GM18951 (cell line): ENCODE measurements at regions not wholly inside any gene's neighbourhood (a gene's known extent, or its start where the extent isn't known, plus 50 kb on each side); places are given as distances from the start of the nearest gene placed in this dataset.

Source experiments
- POLR2A ChIP-seq: IDR thresholded peaks from 4 replicates; pipeline ENCODE4 v1.6.1; 2011; ENCODE audit warnings: mild to moderate bottlenecking; ENCODE audit not compliant: insufficient read length, insufficient read depth; ENCODE audit errors: extremely low read depth
- in situ Hi-C: fragments of 300-500 bp; cut with MboI; formaldehyde crosslinking; loops from one replicate; pipeline ENCODE4 v1.12.0; 2022; ENCODE audit warnings: low sequenced_read_pairs, mixed read lengths, inconsistent platforms; ENCODE audit not compliant: unreplicated experiment

DNA sequence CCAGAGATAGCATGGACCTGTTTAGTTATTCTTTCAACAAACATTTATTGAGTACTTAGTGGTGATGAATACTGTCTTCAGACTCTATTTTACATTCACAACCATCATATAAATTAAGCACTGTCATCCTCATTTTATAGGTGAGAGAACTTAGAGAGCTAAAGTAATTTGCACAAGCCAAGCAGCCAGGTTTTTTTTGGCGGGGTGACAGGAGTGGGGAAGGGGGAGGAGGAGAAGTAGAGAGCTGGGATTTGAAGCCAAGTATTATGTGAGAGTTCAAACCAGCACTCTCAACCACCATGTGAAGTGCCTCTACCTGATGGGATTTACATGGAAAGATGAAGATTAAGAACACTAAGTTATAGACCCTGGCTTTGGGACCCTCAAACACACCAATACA lies 547.4 kb upstream of the IL12A start:
- TF ChIP-seq POLR2A = no peak
- in situ Hi-C loops = no loop called here

DNA sequence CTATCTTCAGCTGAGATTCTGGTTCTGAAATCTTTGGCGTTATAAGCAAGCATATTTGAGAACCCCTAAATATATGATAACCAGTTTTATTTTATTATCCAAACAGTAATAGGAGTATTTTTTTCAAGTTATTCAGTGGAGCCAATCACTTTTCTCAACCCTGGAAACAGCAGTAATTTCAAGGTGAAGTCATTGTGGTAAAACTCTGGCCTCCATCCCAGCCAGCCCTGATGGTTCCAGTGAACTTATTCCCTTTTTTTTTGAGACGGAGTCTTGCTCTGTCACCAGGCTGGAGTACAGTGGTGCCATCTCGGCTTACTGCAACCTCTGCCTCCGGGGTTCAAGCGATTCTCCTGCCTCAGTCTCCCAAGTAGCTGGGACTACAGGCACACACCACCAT lies 545.4 kb upstream of the IL12A start:
- in situ Hi-C loops = no loop called here
- TF ChIP-seq POLR2A = no peak

DNA sequence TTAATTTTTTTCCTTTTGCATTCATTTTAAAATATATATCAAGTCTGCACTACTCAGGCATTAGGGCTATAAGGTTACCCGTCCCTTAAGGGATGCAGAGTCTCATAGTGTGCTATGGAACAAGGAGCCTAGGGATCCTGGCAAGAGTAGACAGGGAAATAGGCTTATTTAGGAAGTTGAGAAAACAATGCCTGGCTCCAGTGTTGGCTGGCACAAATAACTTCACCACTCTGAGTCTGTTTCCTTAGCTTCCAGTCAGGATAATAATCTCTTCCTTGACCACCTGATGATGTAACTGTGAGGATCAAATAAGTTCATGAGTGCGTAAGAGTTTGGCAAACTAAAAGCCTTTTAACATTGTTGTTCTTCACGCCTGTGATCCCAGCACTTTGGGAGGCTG lies 540.8 kb upstream of the IL12A start:
- in situ Hi-C loops = no loop called here
- no peak for TF ChIP-seq POLR2A

DNA sequence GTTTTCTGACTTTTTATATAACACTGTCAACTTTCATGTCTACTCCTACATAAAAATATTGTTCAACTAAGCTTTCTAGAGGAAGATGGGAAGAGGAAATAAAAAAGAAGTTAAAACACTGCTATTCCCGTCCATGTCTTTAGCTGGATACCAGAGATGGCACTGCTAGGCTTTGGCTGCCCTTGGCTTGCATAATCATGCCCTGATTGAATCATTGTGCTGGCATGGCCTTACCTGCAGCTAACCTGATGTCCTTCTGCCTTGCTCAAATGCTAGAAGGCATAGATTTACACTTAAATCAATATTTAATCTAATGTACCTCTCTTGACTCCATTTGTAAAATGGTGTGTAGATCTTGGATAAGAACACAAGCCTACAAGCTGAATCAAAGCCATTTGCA lies 539.7 kb upstream of the IL12A start:
- no peak for TF ChIP-seq POLR2A
- in situ Hi-C loops = no loop called here

DNA sequence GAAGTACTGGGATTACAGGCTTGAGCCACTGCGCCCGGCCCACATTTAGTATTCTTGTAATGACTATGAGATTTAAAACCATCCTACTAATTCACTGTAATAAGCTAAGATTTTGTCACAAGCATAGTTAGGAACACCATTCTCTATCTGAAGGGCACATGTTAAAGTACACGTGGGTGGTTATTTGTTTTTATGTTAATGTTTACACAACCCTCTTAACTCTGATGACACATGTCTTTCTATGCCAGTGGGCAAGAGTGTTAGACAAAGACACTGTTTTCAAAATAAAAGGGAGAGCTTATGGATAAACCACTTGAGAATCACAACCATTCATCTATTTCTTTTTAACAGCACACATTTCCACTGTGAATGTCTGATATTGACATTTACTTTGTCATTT lies 537.6 kb upstream of the IL12A start:
- in situ Hi-C loops = no loop called here
- TF ChIP-seq POLR2A = no peak

DNA sequence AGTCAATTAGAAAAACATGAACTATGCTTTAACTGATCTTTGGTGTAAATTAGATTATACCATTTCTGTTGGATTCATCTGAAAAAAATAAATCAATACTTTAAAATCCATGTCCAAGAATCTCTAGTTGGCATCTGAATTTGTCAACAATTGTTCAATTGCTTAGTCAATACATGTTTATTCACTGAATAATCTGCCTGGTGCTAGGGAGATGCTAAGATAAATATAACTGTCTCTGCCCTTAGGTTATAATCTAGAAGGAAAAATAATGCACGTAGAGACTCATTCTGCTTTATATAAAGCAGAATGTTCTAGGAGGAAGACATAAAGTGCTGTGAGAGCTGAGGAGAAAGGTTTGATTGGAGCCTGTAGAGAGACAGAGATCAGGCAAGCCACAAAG lies 537.2 kb upstream of the IL12A start:
- TF ChIP-seq POLR2A = no peak
- in situ Hi-C loops = no loop called here

DNA sequence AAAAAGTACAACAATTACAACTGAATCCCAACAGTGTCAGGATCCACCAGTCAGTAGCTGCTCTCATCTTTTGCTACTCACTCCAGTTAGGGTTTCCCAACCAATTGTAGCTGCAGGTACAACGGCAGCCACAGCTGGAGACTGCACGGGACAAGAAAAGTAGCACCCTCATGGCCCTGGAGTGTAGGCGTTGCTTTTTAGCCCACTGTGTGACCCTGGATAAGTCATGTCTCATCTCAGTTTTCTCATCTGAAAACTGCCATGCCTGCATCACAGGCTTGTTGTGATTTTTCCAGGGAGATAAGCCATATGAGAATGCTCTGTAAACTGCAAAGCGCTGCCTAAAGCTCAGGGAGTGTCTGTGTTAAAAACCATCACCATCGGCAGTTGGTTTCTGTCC lies 535.6 kb upstream of the IL12A start:
- in situ Hi-C loops = no loop called here

DNA sequence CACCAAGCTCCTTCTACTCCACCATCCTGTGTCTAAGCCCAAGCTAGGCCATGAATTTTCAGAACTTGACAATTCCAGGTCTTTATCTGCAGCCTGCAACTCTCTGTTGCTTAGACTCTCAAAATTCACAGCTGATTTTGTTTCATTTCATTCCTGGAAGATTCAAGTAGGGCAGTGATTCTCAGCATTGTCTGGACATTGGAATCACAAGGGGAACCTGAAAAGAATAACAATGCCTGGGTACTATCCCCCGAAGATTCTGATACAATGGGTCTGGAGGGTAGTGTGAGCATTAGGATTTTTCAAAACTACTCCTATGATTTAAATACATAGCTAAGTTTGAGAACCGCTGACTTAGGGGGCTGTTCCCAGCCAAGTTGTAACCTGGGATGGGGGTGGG lies 534.7 kb upstream of the IL12A start:
- in situ Hi-C loops = no loop called here
- no peak for TF ChIP-seq POLR2A

More for the DNA sequence above, 535.6 kb upstream of the IL12A start:
- no peak for TF ChIP-seq POLR2A

DNA sequence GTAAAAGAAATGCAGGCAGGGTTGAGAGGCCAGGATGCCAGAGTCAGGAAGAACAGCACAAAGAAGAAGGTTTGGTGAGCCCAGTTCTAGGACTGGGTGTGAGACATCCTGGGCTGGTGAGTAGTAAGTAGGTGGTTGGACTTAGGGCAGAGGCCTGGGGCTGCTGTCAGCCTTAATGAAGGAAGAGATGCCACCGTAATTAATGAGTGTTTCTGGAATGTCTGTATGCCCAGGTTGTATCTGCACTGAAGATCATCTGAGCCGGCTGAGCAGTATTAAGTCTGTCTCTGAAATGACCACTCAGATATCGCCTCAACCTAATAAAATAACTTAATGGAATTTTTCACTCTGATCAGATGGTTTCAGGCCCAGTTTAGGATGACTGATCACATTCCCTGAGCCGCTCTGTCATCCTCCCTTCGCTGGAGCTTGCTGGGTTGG lies 532.9 kb upstream of the IL12A start:
- no peak for TF ChIP-seq POLR2A
- in situ Hi-C loops = no loop called here

DNA sequence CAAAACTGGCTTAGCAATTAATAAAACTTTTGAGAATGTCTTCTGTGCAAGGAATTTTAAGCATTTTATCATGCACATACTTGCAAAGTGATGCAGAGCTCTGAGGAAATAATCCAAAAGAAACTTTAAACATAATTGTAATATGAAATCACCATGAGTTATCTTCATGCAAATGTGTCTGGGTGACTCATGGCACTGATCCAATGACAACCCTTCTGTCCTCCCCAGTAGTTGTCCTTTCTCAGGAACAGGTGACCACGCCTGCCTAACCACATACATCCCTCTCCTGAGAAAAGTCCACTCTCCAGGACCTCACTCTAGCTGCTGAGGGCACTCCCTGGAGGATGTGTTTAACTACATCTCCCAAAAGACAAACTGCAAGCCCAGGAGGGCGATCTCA lies 530.6 kb upstream of the IL12A start:
- no peak for TF ChIP-seq POLR2A
- in situ Hi-C loops = no loop called here

DNA sequence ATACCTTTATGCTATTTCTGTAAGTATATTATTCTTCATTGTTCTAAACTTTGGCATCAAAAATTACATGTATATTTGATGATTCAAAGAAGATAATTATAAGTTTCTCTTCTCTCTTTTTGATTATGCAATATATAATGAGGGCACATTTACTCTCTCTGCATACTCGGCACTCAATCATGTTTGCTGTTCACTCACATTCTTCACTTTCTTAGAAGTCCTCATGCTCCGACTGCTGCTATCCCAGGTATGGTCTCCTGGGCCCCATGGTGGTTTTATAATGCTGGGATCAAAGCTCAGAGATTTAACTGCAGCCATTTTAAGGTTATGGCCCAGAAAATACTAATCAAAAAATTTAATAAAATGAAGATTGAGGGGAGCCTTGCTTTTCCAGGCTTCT lies 529.7 kb upstream of the IL12A start:
- in situ Hi-C loops = no loop called here
- TF ChIP-seq POLR2A = no peak

DNA sequence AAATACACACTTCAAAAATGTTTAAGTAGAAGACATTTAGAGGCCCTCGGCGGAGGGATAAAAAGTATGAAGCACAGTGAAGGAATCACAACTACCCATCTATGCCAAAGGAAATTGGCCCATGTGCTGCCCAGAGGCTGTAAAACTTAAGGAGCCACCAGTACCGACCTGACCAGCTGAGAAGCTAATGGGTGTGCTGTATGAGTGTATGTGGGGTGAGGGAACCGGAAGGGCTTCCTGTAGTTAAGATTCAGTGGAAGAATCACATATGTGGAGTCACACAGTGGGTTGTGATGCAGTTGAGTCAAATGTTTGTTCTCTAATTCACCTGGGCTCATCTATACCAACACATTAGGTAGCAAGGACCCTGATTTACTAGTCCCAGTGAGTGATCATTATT lies 516.0 kb upstream of the IL12A start:
- in situ Hi-C loops = no loop called here

DNA sequence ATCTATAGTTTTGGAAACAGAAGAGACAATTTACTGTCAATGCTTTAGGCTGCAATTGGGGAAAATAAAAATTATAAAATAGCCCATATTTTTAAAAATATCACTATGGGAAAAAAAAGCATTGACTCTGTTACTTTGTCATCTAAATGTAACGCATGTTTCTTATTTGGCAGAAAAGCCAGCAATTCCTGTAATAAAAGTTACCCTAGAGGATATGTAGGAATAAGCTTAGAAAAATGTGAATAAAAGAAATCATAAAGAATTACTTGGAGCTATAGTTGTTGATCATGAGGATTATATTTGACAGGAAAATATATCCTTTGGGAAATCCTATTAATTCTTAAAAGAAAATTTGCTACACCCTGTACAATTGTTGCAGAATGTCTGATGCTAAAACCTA lies 515.4 kb upstream of the IL12A start:
- in situ Hi-C loops = no loop called here
- TF ChIP-seq POLR2A = no peak

More for the DNA sequence above, 516.0 kb upstream of the IL12A start:
- TF ChIP-seq POLR2A = no peak

DNA sequence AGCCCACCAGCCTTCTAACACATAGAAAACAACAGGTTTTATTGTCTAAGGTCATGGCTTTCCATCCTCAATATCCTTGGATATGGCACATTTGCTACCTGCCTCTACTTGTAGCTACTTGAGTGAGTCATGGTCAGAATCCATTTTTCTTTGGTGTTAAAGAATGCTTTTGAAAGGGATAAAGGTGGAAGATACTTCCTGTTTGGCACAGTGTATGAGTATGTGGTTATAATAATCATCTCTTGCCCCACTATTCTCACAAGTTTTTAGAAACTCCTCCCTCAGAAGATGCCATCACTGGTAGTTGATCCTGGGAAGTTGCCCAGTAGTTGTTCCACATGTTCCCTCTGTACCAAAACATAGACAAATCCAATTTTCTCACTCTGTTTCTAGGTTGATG lies 508.6 kb upstream of the IL12A start:
- in situ Hi-C loops = no loop called here
- no peak for TF ChIP-seq POLR2A
